Stimulated activated naive CD8-positive, alpha-beta T cell treated with anti-CD3 and anti-CD28 coated beads, Interleukin-15, Interleukin-2, amounts not matched to agents 100 ng/mL and 50 ng/mL, for 24 hours (primary cell): ENCODE measurements at regions not wholly inside any gene's neighbourhood (a gene's known extent, or its start where the extent isn't known, plus 50 kb on each side); places are given as distances from the start of the nearest gene placed in this dataset.
"Not testable (repeated sequence)": the region's sequence is repeated elsewhere in the genome, so short reads cannot be mapped to it uniquely, and the experiment has no call there.

Experiments used
- H3K27ac Mint-ChIP-seq: one replicate; pipeline ENCODE4 v1.8.0; 2021; ENCODE audit warnings: mild to moderate bottlenecking, mixed read lengths
- H3K27me3 Mint-ChIP-seq: one replicate; pipeline ENCODE4 v1.8.0; 2021; ENCODE audit warnings: mixed read lengths
- H3K36me3 Mint-ChIP-seq: one replicate; pipeline ENCODE4 v1.8.0; 2021; ENCODE audit warnings: low read depth, mixed read lengths
- H3K4me1 Mint-ChIP-seq: one replicate; pipeline ENCODE4 v1.8.0; 2021; ENCODE audit warnings: low read depth, mixed read lengths
- H3K4me3 Mint-ChIP-seq: one replicate; pipeline ENCODE4 v1.8.0; 2021; ENCODE audit warnings: mild to moderate bottlenecking, mixed read lengths
- H3K9me3 Mint-ChIP-seq: one replicate; pipeline ENCODE4 v1.8.0; 2021; ENCODE audit warnings: mixed read lengths

- no peak overlapping the region for H3K27ac Mint-ChIP-seq
- no peaks in the 10 kb centered on the region for H3K4me1 Mint-ChIP-seq
- H3K4me3 Mint-ChIP-seq = no peak overlapping the region
- no peaks in the 10 kb centered on the region for H3K27me3 Mint-ChIP-seq
- H3K36me3 Mint-ChIP-seq = no peaks in the 10 kb centered on the region
- H3K9me3 Mint-ChIP-seq = peaks cover 12% of the 10 kb centered on the region
Observed at GRCh38 chr3:99325402-99325801, 313.0 kb upstream of the COL8A1 start.

GRCh38 chr3:99324636-99325203 is 313.7 kb upstream of the COL8A1 start:
- Mint-ChIP-seq H3K4me1 (no peaks in the 10 kb centered on the region), H3K4me3 (no peak overlapping the region), H3K27ac (no peak overlapping the region), H3K27me3 (no peaks in the 10 kb centered on the region), H3K36me3 (no peaks in the 10 kb centered on the region), H3K9me3 (peaks cover 12% of the 10 kb centered on the region)

GRCh38 chr3:99323940-99324339 is 314.5 kb upstream of the COL8A1 start:
- Mint-ChIP-seq H3K9me3 (peaks cover 12% of the 10 kb centered on the region), H3K4me1 (no peaks in the 10 kb centered on the region), H3K27me3 (no peaks in the 10 kb centered on the region), H3K36me3 (no peaks in the 10 kb centered on the region), H3K27ac (no peak overlapping the region), H3K4me3 (no peak overlapping the region)

- Mint-ChIP-seq H3K4me3 (no peak overlapping the region), H3K4me1 (no peaks in the 10 kb centered on the region), H3K9me3 (peaks cover 12% of the 10 kb centered on the region), H3K27me3 (no peaks in the 10 kb centered on the region), H3K27ac (no peak overlapping the region), H3K36me3 (no peaks in the 10 kb centered on the region)
Observed at GRCh38 chr3:99322551-99322950, 315.8 kb upstream of the COL8A1 start.

- no peak overlapping the region for H3K4me3 Mint-ChIP-seq
- H3K36me3 Mint-ChIP-seq = no peaks in the 10 kb centered on the region
- no peak overlapping the region for H3K27ac Mint-ChIP-seq
- H3K4me1 Mint-ChIP-seq = no peaks in the 10 kb centered on the region
- peaks cover 8% of the 10 kb centered on the region for H3K9me3 Mint-ChIP-seq
- no peaks in the 10 kb centered on the region for H3K27me3 Mint-ChIP-seq
Observed at GRCh38 chr3:99321261-99321660, 317.1 kb upstream of the COL8A1 start.

- Mint-ChIP-seq H3K27ac (no peak overlapping the region), H3K27me3 (no peaks in the 10 kb centered on the region), H3K9me3 (peaks cover 4% of the 10 kb centered on the region), H3K4me3 (no peak overlapping the region), H3K36me3 (no peaks in the 10 kb centered on the region), H3K4me1 (no peaks in the 10 kb centered on the region)
Observed at GRCh38 chr3:99319961-99320360, 318.4 kb upstream of the COL8A1 start.

- no peak overlapping the region for H3K27ac Mint-ChIP-seq
- no peaks in the 10 kb centered on the region for H3K36me3 Mint-ChIP-seq
- H3K9me3 Mint-ChIP-seq = peaks cover 4% of the 10 kb centered on the region
- H3K4me1 Mint-ChIP-seq = no peaks in the 10 kb centered on the region
- no peak overlapping the region for H3K4me3 Mint-ChIP-seq
- H3K27me3 Mint-ChIP-seq = no peaks in the 10 kb centered on the region
Observed at GRCh38 chr3:99319450-99319849, 318.9 kb upstream of the COL8A1 start.

GRCh38 chr3:99317201-99317600 is 321.2 kb upstream of the COL8A1 start:
- Mint-ChIP-seq H3K4me1 (no peaks in the 10 kb centered on the region), H3K4me3 (no peak overlapping the region), H3K27ac (no peak overlapping the region), H3K27me3 (no peaks in the 10 kb centered on the region), H3K36me3 (no peaks in the 10 kb centered on the region), H3K9me3 (peaks cover 5% of the 10 kb centered on the region)

GRCh38 chr3:99315896-99316295 is 322.5 kb upstream of the COL8A1 start:
- no peaks in the 10 kb centered on the region for H3K36me3 Mint-ChIP-seq
- no peaks in the 10 kb centered on the region for H3K27me3 Mint-ChIP-seq
- H3K4me1 Mint-ChIP-seq = no peaks in the 10 kb centered on the region
- H3K27ac Mint-ChIP-seq = no peak overlapping the region
- H3K9me3 Mint-ChIP-seq = peaks cover 9% of the 10 kb centered on the region
- H3K4me3 Mint-ChIP-seq = no peak overlapping the region

GRCh38 chr3:99313485-99313884 is 324.9 kb upstream of the COL8A1 start:
- Mint-ChIP-seq H3K4me1 (no peaks in the 10 kb centered on the region), H3K9me3 (peaks cover 12% of the 10 kb centered on the region), H3K27ac (no peak overlapping the region), H3K36me3 (no peaks in the 10 kb centered on the region), H3K4me3 (no peak overlapping the region), H3K27me3 (no peaks in the 10 kb centered on the region)

GRCh38 chr3:99298661-99299060 is 339.7 kb upstream of the COL8A1 start:
- H3K4me1 Mint-ChIP-seq = no peaks in the 10 kb centered on the region
- no peaks in the 10 kb centered on the region for H3K36me3 Mint-ChIP-seq
- H3K27me3 Mint-ChIP-seq = no peaks in the 10 kb centered on the region
- H3K4me3 Mint-ChIP-seq = no peak overlapping the region
- no peak overlapping the region for H3K27ac Mint-ChIP-seq
- no peaks in the 10 kb centered on the region for H3K9me3 Mint-ChIP-seq

- no peaks in the 10 kb centered on the region for H3K9me3 Mint-ChIP-seq
- no peaks in the 10 kb centered on the region for H3K27me3 Mint-ChIP-seq
- H3K4me3 Mint-ChIP-seq = no peak overlapping the region
- H3K36me3 Mint-ChIP-seq = no peaks in the 10 kb centered on the region
- H3K27ac Mint-ChIP-seq = no peak overlapping the region
- H3K4me1 Mint-ChIP-seq = no peaks in the 10 kb centered on the region
Observed at GRCh38 chr3:99295836-99296235, 342.6 kb upstream of the COL8A1 start.

GRCh38 chr3:99294092-99294491 is 344.3 kb upstream of the COL8A1 start:
- not testable (repeated sequence) for H3K4me3 Mint-ChIP-seq, H3K27ac Mint-ChIP-seq, H3K27me3 Mint-ChIP-seq, H3K9me3 Mint-ChIP-seq, H3K4me1 Mint-ChIP-seq, H3K36me3 Mint-ChIP-seq

GRCh38 chr3:99287876-99288275 is 350.5 kb upstream of the COL8A1 start:
- H3K27me3 Mint-ChIP-seq = no peaks in the 10 kb centered on the region
- no peaks in the 10 kb centered on the region for H3K36me3 Mint-ChIP-seq
- peaks cover 4% of the 10 kb centered on the region for H3K9me3 Mint-ChIP-seq
- H3K27ac Mint-ChIP-seq = no peak overlapping the region
- H3K4me1 Mint-ChIP-seq = no peaks in the 10 kb centered on the region
- no peak overlapping the region for H3K4me3 Mint-ChIP-seq

- Mint-ChIP-seq H3K27me3 (no peaks in the 10 kb centered on the region), H3K4me3 (no peak overlapping the region), H3K9me3 (peaks cover 4% of the 10 kb centered on the region), H3K4me1 (no peaks in the 10 kb centered on the region), H3K36me3 (no peaks in the 10 kb centered on the region), H3K27ac (no peak overlapping the region)
Observed at GRCh38 chr3:99286266-99286845, 352.0 kb upstream of the COL8A1 start.

GRCh38 chr3:99269606-99270351 is 368.3 kb upstream of the DCBLD2 start:
- Mint-ChIP-seq H3K27me3 (no peaks in the 10 kb centered on the region), H3K9me3 (no peaks in the 10 kb centered on the region), H3K4me3 (no peak overlapping the region), H3K36me3 (no peaks in the 10 kb centered on the region), H3K27ac (no peak overlapping the region), H3K4me1 (no peaks in the 10 kb centered on the region)
